Muscle layer of duodenum (tissue), 2 donors: ENCODE measurements at regions not wholly inside any gene's neighbourhood (a gene's known extent, or its start where the extent isn't known, plus 50 kb on each side); places are given as distances from the start of the nearest gene placed in this dataset.

Experiments used
- H3K27ac ChIP-seq: one replicate; pipeline ENCODE4 v1.7.0; 2013; ENCODE audit warnings: mild to moderate bottlenecking, low read length
- H3K27me3 ChIP-seq: one replicate; pipeline ENCODE4 v1.7.0; 2013; ENCODE audit warnings: low read depth, mild to moderate bottlenecking, control low read depth, low read length
- H3K36me3 ChIP-seq, 2 donors: one replicate each; pipeline ENCODE4 v1.7.0; 2013; ENCODE audit warnings: low read length in 2 of 2, control low read depth in 1 of 2, mild to moderate bottlenecking in 1 of 2; ENCODE audit not compliant: insufficient read depth in 2 of 2, control insufficient read depth in 1 of 2
- H3K4me1 ChIP-seq, 2 donors: one replicate each; pipeline ENCODE4 v1.7.0; 2013; ENCODE audit warnings: low read length in 2 of 2, mild to moderate bottlenecking in 2 of 2, control low read depth in 1 of 2, moderate library complexity in 1 of 2; ENCODE audit not compliant: insufficient read depth in 2 of 2, control insufficient read depth in 1 of 2
- H3K4me3 ChIP-seq, 2 donors: one replicate each; pipeline ENCODE4 v1.7.0; 2013; ENCODE audit warnings: low read length in 2 of 2, low read depth in 1 of 2, mild to moderate bottlenecking in 1 of 2
- H3K9me3 ChIP-seq, 2 donors: one replicate each; pipeline ENCODE4 v1.7.0; 2013; ENCODE audit warnings: low read length in 2 of 2, control low read depth in 1 of 2, mild to moderate bottlenecking in 1 of 2; ENCODE audit not compliant: control insufficient read depth in 1 of 2
- donor health status: healthy.

DNA sequence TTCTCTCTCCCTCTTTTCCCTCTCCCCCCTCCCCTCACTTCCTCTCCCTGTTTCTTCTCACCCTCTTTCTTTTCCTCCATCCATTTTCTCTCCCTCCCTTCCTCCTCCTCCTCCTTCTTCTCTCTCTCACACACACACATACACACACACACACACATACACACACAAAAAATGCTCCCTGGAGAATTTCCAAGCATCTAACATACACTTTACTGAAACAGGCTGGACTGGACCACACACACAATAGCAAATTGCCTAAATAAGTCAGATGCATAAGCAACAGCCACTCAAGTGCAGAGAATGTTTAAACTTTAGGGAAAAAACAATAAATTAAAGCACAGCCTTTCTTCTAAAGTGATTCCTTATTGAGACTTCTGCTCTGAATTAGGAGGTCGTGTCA, 267.7 kb downstream of the FGFR2 start:
- Histone ChIP-seq H3K27ac (no peak overlapping the region), H3K27me3 (no peaks in the 10 kb centered on the region), H3K9me3 (no peaks in the 10 kb centered on the region), H3K36me3 (no peaks in the 10 kb centered on the region), H3K4me1 (no peaks in the 10 kb centered on the region), H3K4me3 (no peak overlapping the region)

DNA sequence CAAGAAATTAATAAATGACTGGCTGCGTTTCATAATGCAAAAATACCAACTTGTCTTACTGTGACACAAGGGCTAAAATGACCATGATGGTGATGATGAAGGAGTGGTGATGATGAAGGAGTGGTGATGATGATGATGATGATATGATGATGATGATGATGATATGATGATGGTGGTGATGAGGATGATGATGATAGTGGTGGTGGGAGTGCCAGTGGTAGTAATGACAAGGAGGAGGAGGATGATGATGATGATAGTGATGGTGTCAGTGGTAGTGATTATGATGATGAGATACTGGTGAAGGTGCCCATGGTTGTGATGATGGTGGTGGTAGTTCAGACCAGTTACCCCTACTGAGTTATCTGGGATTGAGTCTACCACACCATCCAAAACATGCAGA, 265.9 kb downstream of the FGFR2 start:
- Histone ChIP-seq H3K9me3 (no peaks in the 10 kb centered on the region), H3K4me1 (peaks cover 0 to 4% of the 10 kb centered on the region in 2 donors), H3K36me3 (no peaks in the 10 kb centered on the region), H3K27me3 (no peaks in the 10 kb centered on the region), H3K27ac (no peak overlapping the region), H3K4me3 (no peak overlapping the region)

DNA sequence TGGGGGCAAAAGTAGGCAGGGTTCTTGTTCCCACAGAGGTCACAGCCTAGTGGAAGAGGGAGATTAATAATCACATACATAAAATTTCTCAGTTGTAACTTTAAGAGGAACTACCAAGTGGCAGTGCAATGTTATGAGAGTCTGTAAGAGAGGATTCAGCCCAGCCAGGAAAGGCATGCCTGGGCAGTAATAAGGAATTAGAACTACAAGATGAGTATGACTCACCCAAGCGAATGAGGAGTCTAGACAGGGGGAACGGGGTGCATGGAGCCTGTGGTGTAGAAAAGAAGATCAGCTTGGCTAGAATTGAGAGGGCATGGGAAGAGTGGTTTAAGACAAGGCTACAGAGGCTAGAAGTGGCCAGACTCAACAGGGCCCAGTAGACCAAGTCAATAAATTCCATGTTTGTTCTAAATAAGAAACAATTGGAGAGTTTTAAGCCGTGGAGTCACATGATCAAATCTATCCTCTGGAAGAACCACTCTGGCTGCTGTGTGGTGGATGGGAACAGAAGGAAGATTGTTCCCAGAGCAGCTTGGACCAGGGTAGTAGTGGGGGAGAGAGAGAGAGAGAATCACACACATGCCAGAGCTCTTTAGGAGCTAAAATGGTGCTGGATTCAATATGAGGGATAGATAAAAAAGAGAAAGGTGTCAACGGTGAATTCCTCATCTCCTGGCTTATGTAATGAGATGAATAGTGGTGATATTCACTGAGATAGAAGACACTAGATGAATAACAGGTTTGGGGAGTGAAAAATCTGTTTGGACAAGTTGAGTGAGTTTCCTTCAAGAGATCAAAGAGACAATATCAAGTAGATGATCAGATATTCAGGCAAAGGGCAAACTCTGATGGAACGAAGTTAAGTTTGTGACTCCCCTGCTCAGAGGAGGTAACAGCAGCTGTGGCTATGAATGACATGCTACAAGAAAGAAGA, 265.1 kb downstream of the FGFR2 start:
- Histone ChIP-seq H3K27ac (no peak overlapping the region), H3K27me3 (no peaks in the 10 kb centered on the region), H3K4me1 (peaks cover 0 to 4% of the 10 kb centered on the region in 2 donors), H3K9me3 (no peaks in the 10 kb centered on the region), H3K36me3 (no peaks in the 10 kb centered on the region), H3K4me3 (no peak overlapping the region)

DNA sequence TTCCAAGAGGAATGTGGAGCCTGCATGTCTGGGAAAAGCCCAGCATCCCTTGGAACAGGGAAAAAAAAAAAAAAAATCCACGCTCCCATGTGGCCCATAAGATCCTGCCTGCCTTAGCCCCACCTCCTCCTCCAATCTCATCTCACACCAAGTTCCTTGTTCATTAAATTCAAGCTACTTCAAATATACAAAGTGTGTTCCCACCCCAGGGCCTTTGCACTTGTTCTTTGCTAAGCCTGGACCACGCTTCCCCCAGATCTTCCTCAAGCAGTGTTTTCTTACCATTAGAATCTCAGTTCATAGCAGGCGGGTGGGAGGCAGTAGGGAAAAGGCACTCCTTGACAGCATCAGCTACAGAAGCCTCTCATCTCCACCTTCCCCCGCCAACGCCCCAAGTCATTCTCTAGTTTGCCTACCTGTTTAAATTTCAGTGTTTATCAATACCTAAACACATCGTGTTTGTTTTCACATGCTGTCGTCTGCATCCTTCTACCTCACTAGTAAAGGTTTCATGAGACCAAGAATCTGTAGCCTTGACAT, 262.8 kb downstream of the FGFR2 start:
- no peaks in the 10 kb centered on the region for H3K9me3 ChIP-seq
- no peaks in the 10 kb centered on the region for H3K36me3 ChIP-seq
- H3K27ac ChIP-seq, result no peak overlapping the region
- no peaks in the 10 kb centered on the region for H3K27me3 ChIP-seq
- H3K4me1 ChIP-seq, result peaks cover 0 to 4% of the 10 kb centered on the region in 2 donors
- no peak overlapping the region for H3K4me3 ChIP-seq

DNA sequence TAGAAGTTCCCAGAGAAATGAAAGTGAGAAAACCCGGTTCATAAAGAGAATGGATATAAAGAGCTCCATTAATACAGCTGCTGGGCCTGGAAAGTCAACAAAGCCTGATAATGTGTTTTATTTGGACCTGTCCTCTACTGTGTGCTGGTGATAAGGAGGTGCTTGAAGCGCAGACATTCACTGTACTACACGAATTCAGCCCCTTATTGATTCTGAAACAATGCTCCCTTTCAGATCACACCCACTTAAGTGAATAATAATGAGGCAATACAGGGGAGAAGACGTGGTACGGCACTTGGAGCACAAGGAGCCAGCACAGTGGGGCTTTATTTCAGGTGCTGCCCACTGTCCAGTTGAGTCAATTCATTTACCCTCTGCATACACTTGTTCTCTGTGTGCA, 260.8 kb downstream of the FGFR2 start:
- Histone ChIP-seq H3K4me3 (no peak overlapping the region), H3K27ac (no peak overlapping the region), H3K27me3 (no peaks in the 10 kb centered on the region), H3K4me1 (peaks cover 0 to 4% of the 10 kb centered on the region in 2 donors), H3K9me3 (no peaks in the 10 kb centered on the region), H3K36me3 (no peaks in the 10 kb centered on the region)

DNA sequence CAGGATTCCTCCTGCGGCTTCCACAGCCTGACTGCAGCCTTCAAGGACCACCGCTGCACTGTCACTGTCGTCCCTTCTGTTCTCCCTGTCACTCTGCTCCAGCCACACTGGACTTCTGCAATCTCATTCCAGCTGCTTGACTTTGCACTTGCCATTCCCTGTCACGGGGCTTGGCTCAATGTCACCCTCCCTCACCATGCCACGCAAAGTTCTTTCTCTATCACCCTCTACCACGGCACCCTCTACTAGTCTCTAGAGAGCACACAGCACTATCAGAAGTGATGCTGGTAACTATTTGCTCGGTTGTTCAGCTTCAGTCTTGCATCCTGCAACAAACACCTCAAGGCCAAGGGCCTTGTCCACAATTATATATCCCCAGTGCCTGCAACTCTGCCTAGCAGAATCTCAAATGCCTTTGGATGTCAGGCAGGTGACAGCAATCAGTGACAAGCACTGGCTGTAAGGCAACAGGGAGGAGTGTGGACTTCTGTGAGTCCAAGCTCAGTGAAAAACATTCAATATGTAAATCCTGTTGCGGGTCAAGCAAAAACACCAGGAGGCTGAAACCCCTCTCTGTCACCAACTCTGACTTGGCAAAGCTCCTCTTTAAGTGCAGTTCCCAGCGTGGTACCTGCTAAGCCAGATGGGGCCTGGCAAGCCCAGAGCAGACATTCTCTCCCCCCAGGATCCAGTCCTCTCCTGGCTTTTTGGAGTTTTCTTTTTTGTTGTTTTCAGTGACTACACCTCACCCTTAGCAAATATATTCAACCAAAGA, 259.9 kb downstream of the FGFR2 start:
- H3K9me3 ChIP-seq, result no peaks in the 10 kb centered on the region
- no peaks in the 10 kb centered on the region for H3K36me3 ChIP-seq
- H3K27ac ChIP-seq, result no peak overlapping the region
- H3K4me3 ChIP-seq, result no peak overlapping the region
- peaks cover 0 to 4% of the 10 kb centered on the region in 2 donors for H3K4me1 ChIP-seq
- H3K27me3 ChIP-seq, result no peaks in the 10 kb centered on the region

DNA sequence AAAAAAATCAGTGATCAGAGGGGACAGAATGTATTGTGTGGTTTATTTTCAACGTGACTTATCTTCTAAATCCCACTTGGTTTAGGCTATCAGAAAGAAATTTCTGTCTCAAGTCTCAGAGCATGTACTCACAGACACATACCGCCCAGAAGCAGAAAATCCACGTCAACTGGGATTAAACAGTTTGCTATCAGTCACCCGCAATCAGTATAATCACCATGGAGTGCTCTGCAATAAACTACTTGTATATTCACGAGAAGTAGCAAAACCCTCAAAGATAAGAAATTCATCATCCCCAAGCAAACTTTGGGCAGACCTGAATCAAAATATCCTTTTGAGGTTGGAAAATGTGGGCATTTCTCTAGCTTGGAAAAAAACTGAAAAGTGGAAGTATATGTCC, 259.1 kb downstream of the FGFR2 start:
- no peak overlapping the region for H3K4me3 ChIP-seq
- H3K4me1 ChIP-seq, result peaks cover 0 to 4% of the 10 kb centered on the region in 2 donors
- H3K27me3 ChIP-seq, result no peaks in the 10 kb centered on the region
- H3K9me3 ChIP-seq, result no peaks in the 10 kb centered on the region
- H3K27ac ChIP-seq, result no peak overlapping the region
- H3K36me3 ChIP-seq, result no peaks in the 10 kb centered on the region

DNA sequence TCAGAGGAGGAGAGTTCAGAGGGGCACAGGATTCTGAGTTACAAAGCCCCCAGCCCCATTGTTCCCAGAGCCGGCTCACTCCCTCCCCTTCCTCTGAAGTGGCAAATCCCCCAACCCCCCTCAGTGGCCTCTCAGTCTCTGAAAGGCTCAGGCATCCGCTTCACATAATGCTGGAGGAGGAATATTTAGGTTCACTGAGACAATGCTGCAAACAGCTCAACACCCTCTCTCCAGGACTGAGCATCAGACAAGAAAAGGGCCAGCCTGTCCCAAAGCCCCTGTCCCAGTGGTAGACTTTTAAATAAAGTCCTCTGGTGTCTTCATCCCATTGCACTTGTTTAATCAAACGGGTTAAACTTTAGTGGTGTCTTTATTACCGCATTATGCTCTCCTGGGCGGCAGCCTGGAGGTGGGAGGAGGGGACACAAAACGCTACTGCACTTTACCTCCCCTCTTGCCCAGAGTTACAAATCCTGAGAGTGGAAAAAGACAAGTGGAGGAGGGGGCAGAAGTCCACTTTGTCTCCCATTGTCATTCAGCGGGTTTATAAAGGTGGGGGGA, 257.9 kb downstream of the FGFR2 start:
- H3K4me1 ChIP-seq, result peaks cover 0 to 4% of the 10 kb centered on the region in 2 donors
- H3K4me3 ChIP-seq, result no peak overlapping the region
- no peaks in the 10 kb centered on the region for H3K9me3 ChIP-seq
- no peaks in the 10 kb centered on the region for H3K27me3 ChIP-seq
- H3K36me3 ChIP-seq, result no peaks in the 10 kb centered on the region
- H3K27ac ChIP-seq, result no peak overlapping the region

DNA sequence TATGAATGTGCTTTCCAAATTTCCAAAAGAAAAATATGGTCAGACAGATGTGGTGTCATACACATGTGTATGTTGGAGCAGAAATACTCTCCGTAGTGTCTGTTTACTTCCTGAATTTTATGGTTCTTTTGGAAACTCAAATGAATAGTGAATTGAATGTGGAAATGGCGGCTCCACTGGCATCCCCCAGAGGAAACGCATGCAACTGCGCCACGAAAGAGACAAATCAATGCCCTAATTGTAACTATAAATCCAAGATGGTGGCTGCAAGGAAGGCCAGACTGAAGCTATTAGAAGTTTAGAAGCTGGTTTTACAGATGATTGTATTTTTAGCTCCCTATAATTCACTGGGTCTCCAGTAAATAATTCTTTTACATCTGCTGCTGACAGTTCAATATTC, 246.7 kb downstream of the FGFR2 start:
- no peak overlapping the region for H3K4me3 ChIP-seq
- H3K27ac ChIP-seq, result no peak overlapping the region
- no peaks in the 10 kb centered on the region for H3K4me1 ChIP-seq
- H3K27me3 ChIP-seq, result no peaks in the 10 kb centered on the region
- H3K36me3 ChIP-seq, result no peaks in the 10 kb centered on the region
- no peaks in the 10 kb centered on the region for H3K9me3 ChIP-seq

DNA sequence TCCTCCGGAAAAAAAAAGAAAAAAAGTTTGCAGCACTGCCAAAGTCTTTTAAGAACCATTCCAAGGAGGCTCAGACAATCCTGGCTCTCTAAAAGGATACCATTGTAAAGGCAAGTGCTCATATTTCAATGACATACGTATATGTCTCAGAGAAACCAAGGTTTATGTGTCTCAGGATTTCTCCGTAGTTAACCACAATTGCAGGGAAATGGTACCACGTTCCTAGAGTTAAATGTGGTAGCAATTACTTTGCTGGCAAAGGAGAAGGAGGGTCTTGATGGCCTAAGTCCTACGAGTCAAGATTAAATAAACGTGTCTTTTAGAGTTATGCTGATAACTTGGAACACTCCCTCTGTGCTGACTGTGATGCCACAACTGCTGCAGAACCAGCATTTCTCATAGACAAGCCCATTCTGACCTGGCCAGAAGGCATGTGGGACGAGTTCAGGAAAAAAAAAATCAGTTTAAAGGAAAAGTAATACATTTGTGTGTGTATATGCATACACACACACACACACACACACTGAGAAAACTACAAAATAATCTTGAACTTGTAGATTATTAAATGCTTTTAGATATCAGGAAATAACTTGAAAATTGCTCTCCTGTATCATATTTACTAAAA, 245.9 kb downstream of the FGFR2 start:
- Histone ChIP-seq H3K4me1 (no peaks in the 10 kb centered on the region), H3K4me3 (no peak overlapping the region), H3K9me3 (no peaks in the 10 kb centered on the region), H3K36me3 (no peaks in the 10 kb centered on the region), H3K27me3 (no peaks in the 10 kb centered on the region), H3K27ac (no peak overlapping the region)

DNA sequence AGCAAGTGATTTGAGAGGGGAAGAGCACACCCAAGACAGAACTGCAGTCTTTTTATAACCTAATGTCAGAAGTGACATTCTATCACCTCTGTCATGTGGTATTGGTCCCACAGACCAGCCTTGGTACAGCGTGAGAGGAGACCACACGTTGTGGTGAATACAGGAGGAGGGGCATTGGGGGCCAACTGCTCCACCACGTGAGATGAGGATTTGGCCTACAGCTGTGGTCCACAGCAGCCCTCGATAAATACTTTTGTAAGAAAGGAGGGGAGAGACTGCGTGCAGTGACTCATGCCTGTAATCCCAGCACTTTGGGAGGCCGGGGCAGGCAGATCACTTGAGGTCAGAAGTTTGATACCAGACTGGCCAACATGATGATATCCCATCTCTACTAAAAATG, 243.1 kb downstream of the FGFR2 start:
- no peak overlapping the region for H3K27ac ChIP-seq
- H3K9me3 ChIP-seq, result no peaks in the 10 kb centered on the region
- H3K4me3 ChIP-seq, result no peak overlapping the region
- H3K36me3 ChIP-seq, result no peaks in the 10 kb centered on the region
- H3K27me3 ChIP-seq, result no peaks in the 10 kb centered on the region
- H3K4me1 ChIP-seq, result no peaks in the 10 kb centered on the region
